NCI-H146 (cell line): ENCODE measurements at regions not wholly inside any gene's neighbourhood (a gene's known extent, or its start where the extent isn't known, plus 50 kb on each side); places are given as distances from the start of the nearest gene placed in this dataset.

ENCODE experiments used
- DNase-seq: peaks from one replicate; lab custom pipeline; 2025; lab: John Stamatoyannopoulos, UW

DNA sequence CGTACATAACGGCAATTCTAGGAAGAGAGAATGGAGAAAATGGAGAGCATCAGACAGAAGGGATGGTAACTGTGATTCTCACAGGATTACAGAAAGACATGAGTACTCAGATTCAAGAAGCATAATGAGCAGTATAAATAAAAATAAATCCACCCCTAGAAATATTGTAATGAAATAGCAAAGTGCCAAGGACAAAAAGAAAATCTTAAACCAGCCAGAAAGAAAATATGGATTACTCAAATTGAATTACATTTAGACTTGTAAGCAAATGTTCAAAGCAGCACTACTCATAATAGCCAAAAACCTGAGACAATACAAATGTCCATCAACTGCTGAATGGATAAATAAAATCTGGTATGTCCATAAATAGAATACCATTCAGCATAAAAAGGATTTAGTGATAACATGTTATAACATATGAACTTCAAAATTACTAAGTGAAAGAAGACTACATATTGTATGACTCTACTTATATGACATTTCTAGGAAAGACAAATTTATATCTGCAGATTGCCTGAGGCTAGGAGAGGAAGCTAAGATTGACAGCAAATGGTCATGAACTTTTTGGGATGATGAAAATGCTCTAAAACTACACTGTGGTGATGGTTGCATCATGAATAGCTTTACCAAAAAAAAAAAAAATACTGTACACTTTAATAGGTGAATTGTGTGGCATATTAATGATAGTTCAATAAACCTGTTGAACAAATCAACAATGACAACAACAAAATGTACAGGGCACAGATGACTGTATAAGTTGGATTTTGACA, 63.4 kb upstream of the SPTBN1 start:
- no peak for DNase-seq

DNA sequence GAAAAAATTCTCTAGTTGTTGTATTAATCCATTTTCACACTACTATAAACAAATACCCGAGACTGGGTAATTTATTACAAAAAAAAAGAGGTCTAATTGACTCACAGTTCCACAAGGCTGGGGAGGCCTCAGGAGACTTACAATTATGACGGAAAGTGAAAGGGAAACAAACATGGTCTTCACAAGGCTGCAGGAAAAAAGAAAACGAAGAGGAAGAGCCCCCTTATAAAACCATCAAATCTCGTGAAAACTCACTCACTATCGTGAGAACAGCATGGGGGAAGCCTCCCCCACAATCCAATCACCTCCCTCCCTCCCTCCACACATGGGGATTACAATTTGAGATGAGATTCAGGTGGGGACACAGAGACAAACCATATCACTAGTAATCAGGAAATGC, 61.7 kb upstream of the SPTBN1 start:
- DNase-seq = no peak

DNA sequence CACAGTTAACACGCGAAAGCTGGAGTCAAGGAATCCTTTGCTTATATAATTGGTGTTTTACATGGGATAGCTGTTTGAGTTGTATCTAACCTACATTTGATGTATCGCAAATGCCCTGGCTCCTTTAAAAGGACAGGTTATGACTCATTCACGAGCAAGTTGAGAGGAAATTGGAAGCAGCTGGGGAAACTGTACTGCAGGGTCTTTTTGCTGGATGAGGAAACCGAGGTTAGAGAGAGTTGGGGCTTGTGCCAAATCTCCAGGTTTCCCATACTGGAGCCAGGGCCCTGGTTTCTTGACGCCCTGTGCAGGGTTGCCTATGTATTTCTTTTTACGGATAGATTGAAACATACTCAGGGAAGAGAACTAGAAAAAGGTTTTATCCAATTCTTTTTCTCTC, 60.0 kb upstream of the SPTBN1 start:
- DNase-seq = no peak

- DNase-seq = no peak
These were observed 59.3 kb upstream of the SPTBN1 start for GRCh38 chr2:54396798-54397197.

- DNase-seq = no peak
These were observed 58.7 kb upstream of the SPTBN1 start for GRCh38 chr2:54397426-54397825.

GRCh38 chr2:54401554-54401953, 54.6 kb upstream of the SPTBN1 start:
- no peak for DNase-seq

- no peak for DNase-seq
These were observed 53.8 kb upstream of the SPTBN1 start for GRCh38 chr2:54402350-54402749.

DNA sequence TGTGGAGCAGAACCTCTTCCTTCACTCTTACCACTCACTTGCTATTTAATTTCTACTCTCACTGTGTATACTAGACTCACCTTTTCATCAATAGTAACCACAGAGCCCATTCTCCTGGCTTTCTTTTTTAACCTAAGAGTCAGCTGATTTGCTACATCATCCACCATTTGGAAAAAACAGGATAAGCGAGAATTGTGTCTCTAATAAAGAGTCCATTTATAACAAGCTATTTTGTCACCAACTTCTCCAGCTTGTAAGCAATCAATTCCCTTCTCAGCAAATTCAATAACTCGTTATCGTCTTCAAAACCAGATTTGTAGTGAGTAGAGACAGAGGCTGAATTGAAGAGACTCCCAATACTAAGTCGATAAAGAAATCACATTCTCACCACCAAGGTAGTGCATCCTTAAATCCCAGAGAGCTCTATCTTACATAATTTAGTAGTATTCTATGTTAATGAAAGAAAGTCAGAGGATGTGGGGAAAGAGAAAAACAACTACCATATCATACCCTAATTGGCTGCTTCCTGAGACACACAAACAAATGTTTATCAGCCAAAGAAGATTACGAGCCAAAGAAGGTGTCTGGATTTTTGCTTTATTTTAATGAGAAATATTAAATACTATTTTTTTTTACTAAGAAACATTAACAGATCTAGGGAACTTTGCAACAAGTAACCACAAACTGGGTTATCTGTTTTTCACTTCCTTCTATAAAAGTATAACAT, 52.5 kb upstream of the SPTBN1 start:
- no peak for DNase-seq

- DNase-seq = no peak
These were observed 51.9 kb upstream of the SPTBN1 start for GRCh38 chr2:54404270-54404669.

- no peak for DNase-seq
These were observed 50.1 kb upstream of the SPTBN1 start for GRCh38 chr2:54406031-54406430.
